ENCODE measurements at regions not wholly inside any gene's neighbourhood (a gene's known extent, or its start where the extent isn't known, plus 50 kb on each side); places are given as distances from the start of the nearest gene placed in this dataset.

DNA sequence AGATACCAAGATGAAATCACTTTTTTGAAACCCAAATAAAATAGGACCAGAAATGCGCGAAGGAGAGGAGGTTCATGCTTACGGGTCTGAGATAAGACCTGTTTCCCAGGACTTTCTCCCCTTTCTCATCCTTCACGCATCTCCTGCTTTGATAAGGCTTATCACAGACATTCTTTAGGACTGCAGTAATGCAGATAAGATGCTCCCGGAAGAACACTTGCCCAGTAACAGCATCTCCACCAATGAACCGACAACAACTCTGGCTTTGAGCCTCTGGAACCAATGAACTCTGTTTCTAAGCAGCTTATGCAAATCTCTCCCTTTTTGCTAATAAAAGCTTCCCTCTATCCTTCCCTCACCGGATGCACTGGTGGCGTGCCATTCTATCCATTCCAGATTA, 783.4 kb upstream of the ARGLU1 start:
- DNase-seq = no peak

DNA sequence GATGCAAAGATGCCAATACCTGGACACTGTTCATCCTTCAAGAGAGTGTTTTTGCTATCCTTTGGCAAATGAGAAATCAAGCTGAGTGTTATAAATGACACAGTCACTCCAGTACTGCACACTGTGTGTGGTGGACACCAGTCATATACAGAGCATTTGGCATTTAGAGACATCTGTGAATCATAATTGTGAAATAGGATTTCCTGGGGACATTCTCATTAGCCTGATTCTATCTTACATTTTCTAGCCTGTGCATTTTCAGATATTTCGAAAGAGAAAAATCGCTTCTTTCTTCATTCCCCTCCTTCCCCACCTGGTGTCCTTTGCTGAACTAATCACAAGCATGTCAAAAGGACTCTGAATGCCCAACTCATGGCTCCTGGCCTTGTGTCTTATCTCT, 781.0 kb upstream of the ARGLU1 start:
- no peak for DNase-seq

DNA sequence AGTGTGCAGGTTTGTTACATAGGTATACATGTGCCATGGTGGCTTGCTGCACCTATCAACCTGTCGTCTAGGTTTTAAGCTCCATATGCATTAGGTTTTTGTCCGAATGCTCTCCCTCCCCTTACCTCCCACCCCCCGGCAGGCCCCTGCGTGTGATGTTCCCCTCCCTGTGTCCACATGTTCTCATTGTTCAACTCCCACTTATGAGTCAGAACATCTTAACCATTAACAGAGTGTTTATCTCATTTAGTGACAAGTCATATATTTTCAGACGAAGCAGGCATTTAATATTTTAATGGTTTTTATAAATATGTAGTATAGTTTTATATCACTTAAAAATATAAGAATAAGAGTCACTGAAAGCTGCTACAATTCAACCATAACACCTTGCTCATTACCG, 780.5 kb upstream of the ARGLU1 start:
- DNase-seq = no peak

DNA sequence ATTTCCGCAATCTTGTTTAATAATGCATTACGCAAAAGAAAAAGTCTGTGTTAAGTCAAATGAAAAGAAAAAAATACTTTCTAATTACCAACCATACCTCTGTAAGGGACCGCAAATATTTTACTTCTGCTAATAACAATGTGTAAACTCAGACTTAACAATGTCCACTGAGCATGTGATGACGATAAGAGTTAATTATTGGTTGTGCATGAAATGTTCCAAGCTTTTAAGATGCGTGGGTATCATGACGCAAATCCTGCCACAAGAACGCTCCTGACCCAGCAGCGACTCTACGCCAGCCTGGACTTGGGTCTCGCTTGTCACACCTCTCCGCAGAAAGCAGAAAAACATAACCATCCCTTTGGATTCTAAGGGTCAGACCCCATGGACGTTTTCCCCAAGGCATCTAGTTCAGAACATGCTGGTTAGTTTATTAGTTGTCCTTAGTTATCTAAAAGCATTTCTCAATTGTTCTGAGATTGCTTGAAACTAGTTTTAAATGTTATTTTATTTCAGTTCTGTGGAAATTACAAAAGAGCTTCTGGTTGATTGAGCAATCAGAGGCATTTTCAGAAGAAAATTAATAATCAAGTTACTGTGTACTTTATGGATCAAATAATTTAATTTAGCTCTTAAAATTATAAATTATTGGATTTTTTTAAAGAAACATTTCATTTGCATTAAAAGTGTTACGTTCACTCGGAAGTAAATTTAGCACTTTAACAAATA, 779.9 kb upstream of the ARGLU1 start:
- DNase-seq = no peak

DNA sequence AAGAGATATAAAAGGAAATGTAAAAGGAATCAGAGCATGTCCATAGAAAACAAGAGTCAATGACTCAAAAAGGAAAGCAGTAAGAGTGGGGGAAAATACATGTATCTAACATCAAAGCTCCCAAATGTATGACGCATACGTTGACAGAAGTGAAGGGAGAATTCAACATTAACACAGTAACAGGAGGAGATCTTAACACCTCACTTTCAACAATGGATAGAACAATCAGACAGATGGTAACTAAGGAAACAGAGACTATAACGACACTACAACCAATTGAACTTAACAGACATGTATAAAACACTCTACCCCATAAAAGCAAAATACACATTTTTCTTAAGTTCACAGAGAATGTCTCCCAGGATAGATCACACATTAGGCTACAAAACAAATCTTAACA, 774.8 kb upstream of the ARGLU1 start:
- no peak for DNase-seq

DNA sequence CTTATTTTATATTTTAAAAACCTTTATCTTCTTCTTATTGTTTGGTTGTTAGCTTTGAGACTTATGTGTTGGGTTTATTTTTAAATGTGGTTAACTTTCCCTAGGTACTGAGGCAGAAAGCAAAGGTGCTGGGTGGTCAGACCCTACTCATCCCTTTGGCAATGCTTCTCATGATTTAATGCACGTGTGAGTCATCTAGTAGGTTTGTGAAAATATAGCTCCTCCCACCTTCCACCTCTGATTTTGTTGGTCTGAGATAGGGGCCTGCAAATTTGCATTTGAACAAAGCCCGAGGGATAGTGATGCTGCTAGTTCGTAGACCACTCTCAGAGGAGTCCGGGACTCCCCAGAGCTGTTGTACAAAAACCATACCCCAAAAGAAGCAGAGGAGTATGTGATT, 771.3 kb upstream of the ARGLU1 start:
- DNase-seq = no peak

DNA sequence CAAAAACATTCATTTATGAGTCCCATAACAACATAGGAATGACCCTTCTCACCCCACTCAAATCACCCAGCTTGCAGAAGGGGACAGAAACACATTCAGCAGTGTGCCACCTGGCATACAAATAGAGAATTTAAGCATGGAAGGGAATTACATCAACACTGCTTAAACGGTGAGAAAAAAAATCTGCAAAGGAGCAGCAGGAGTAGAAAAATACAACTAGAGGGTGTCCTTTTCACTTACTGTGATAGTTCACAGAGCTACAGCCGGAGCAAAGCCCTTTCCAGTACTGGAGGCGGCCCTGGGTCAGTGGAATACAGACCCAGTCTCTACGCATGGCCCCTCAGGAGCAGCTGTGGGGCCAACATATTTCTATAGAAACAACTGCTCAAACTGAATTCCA, 764.3 kb upstream of the ARGLU1 start:
- no peak for DNase-seq

DNA sequence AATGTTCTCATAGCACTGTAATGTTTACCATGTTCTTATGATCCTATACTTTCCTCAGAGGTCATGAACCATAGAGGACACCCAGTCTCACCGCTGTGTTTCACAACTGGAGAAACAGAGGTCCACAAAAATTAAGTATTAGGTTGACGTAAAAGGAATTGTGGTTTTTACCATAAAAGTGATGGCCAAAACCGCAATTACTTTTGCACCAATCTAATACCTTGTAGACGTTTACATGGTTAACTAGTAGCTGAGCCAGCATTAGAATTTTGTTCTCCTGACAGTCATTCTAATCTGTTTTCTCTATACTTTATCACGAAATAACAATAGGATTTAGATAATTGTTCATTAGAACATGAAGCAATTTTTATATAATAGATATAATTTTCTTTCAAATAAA, 763.4 kb upstream of the ARGLU1 start:
- DNase-seq = no peak

DNA sequence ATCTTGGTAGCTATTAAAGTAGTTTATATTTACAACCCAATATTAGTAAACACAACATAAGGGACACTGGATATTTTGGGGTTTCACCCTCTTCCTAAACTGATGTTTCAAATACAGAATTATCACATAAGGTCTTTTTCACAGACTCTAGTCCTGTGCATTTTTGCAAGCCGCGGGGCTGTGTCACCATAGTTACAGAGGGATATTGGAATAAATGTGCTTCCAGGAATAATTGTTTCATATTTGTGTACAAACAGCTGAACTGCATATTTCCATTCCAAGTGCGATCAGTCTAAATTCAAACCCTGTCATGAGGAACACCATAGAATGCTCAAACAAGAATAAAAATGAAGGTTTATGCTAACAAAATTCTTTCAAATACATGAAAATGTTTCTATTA, 762.5 kb upstream of the ARGLU1 start:
- no peak for DNase-seq

DNA sequence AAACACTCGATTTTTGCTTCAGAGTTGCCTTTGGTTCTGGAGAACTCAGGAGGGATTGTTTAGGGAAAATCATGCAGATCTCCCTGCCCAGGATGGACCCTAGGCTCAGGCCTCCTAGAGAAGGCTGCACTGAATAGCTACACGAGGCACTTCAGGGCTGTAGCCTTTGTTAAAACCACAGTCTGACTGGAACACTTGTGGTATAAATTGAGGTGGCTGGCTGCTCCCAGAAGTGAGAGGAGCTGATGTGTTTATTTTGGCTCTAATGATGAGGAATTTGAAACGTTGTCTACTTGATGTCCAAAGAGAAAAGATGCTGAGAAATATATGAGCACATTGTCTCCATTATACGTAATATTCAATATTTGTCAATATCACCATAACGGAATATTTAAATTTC, 762.1 kb upstream of the ARGLU1 start:
- DNase-seq = no peak

DNA sequence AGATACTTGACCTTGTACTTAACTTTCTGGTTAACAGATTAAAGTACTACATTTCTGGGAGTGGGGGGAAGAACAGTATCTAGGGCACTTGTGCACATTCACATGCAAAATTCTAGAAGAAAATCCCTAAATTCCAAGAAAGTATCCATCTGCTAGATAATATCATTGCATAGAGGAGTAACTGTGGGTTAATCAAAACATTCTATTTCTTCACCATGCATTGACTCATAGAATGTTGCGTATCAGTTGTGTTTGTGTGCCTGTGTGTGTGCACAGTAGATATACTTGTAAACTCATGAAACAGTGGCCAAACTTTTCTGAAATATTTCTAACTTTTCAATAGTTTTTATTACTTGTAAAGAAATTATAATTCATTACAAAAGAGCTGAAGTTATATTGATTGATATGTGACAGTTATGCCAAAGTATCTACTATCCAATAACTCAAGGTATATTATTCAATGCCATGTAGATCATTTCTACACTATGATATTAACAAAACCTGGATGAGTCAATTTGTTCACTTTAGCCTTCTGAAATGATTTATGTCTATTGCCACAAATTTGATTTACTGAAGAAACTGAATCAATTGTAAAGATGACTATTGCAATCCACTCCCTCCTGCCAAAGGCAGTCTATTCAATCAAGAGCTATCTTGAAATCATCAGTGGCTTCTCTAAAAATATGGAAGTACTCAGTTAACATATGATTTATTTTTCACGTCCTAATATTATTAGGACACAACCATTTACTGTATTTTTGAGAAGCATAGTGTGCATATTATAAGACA, 756.7 kb upstream of the ARGLU1 start:
- no peak for DNase-seq

DNA sequence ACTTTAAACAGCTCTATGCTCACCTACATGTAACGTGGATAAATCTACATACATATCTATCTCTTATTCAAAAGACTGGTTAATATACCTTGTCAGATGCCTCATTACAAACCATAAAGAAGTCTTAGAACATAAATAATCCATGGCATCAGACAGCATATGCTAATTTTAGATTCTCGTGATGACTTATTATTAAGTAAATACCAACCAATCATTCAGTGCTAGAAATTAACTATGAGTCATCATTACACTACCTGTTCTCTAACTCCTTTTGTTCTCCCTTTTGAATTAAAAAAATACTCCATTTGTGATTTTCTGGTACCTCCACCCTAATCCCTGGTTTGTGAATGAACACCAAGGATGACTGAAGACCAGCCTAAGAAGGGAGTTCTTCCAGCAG, 754.3 kb upstream of the ARGLU1 start:
- DNase-seq = no peak

DNA sequence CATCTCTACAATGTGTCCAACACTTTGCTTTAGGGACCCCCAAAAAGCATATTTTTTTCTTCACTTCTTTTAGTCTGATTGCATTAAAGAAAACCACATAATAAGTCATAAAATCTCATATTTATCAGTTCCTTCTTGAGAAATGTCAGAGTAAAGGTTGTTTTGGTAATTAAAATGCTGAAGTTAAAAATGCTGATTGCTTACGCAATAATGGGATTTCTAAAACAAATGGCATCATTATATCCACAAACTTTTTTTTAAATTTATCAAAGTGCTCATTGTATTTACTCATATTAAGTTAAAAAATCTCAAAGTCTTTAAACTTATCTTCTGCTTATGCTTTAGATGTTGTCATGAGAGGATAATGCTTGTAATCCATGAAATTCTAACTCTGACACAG, 737.2 kb upstream of the ARGLU1 start:
- DNase-seq = no peak

DNA sequence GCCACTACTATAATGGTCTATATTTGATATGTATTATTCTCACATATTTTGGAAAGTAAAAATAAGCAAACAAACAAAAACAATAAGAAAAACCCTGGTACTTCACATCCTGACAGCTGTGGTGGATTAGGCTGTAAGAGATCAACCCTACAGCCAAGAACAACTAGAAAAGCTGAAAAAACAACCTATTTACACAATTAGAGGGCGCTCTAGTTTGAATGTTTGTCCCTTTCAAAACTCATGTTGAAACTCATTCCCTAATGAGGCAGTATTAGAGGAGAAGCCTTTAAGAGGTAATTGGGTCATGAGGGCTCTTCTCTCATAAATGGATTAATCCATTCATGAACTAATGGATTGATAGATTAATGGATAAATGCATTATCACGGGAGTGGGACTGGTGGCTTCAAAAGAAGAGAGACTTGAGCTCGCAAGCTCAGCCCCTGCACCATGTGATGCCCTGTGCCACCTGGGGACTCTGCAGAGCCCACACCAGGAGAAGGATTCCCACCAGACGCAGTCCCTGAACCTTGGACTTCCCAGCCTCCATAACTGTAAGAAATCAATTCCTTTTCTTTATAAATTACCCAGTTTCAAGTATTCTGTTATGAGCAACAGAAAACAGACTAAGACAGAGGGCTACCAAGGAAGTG, 733.9 kb upstream of the ARGLU1 start:
- no peak for DNase-seq

DNA sequence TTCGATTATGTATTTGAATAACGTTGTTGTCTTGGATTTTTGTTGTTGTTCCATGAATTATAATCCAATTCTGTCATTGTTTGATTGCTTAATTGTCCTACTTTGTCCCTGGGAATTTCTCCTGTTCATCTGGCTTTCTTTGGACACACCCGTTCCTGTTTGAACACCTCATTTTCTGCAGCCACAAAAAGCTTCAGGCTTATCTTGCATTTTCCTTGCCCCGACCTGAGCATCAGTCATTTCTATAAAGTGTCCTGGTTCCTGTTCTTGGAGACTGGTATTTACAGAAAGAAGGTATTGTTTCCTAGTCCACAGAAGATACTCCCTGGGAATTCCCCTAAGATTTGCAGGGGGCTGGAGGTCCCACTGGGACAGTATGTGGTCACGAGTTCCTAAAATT, 731.8 kb upstream of the ARGLU1 start:
- DNase-seq = no peak

DNA sequence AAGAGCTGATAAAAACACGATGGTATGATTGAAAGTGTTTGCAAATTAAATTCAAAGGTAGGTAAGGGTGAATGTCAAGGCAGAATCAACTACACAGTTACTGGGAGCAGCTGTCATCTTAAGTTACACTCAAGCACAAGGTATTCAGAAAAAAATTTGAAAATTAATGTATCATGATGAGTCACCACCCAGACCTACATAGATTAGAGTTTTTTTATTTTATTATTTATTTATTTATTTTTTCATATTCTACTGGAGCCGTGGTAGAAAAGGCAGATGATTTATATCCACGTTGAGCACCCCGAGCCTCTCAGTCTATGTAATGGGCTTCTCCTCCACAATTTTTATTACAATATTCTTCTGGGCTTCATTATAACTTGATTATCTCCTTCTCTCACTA, 728.9 kb upstream of the ARGLU1 start:
- no peak for DNase-seq

DNA sequence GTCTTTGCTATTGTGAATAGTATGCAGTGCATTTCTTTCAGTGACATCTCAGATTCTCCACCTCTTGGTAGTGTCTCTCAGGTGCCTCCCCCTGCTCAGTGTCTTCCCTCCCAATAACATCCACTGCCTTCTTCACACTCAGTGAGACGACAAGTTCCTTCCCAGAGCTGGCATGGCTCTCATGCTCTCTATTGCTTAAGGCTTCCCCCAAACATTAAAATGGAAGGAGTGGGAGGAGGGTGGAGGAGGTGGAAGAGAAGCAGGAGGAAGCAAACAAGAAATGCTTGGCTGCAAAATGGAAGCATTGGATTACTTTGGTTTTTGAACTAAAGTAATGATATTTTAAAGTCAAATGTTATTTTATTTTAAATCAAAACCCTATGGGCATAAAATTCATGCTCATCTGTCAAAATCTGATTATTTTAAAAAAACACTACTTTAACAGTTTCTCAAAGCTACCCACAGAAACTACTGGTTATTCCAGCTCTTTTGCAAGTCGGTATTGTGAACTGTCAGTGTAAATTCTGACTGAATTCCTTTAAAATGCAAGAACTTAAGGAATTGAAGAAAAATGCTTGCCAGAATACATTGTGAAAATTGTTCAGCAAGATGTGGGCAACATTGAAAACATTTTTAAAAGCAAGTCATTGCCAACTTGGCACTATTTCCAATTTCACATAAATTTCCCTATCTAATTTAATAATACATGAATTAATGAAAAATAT, 727.6 kb upstream of the ARGLU1 start:
- DNase-seq = peak in 6 of 56 donors; percentile 5 to 24 (median 14)

DNA sequence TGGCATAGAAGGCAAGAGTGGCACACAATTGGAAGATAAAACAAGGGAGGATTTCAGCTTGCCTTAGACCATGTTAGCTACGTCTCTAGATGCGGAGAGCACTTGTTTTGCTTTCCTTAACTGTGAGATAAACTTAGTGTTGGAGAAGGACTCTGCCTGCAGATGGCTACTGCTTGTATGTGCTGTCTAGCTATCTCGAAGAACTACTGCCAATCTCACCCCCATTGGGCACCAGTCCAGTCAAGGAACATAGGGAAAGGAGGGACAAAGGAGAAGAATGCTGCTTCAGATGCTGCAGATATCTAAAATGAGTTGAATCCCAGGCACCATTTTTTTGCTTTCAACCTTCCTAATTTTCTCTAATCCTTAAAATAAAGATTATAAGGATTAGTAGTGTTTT, 726.0 kb upstream of the ARGLU1 start:
- no peak for DNase-seq

DNA sequence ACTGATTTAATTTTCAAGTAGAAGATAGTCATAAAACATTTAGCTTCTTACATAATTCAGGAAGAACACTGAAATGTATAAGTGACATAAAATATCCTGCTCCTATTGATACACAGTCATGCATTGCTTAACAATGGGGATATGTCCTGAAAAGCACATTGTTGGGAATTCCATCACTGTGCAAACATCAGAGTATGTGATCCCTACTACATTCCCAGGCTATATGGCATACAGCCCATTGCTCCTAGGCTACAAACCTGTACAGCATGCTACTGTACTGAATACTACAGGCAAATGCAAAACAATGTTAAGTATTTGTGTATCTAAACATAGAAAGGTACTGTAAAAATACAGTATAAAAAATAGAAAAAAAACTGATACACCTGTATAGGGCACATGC, 723.9 kb upstream of the ARGLU1 start:
- no peak for DNase-seq

DNA sequence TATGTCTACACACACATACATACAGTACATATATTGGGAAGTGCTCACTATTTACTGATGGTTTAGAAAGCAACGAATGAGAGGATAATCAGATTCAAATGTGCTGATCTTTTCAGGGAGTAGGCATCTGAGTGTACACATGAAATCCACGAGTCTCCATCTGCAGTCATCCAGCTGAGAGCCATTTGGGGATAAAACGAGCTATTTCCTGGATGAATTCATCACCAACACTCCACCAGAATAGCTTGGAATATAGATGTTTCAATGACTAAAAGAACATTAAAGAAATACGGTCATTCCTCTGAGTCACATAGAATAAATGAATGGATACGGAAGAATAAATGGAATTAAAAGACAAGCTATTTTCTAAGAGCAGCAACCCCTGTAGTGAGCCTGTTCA, 721.6 kb upstream of the ARGLU1 start:
- DNase-seq = no peak

DNA sequence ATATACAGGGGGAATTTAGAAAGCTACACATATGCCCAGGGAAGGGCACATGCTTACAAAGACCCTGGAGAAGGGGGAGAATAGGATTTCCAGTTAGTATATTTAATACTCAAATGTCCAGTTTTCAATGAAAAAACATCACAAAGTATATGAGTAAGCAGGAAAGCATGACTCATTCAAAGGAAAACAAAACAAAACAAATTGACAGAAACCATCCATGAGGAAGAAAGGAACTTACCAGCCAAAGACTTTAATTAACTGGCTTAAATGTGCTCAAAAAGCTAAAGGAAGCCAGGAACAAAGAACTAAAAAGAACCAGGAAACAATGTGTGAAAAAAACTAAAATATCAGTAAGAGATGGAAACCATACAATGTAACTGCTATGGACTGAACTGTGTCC, 716.2 kb upstream of the ARGLU1 start:
- no peak for DNase-seq

DNA sequence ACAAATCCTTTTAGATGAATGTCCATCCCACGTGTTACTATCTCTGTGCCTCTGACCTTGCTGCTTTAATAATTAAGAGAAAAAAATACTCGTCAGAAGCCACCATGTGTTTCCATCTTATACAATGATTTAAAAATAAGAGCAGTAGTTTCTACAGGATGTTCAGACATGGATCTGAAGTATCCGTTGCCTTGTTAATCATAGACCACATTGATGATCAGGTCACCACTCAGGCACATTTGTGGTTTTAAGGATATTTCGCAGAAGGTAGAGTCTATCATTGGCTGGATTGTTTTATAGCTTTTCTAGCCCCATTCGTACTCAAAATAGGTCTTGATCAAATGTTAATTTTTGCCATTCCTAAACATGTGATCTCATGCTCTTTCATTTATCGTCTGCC, 710.0 kb upstream of the ARGLU1 start:
- DNase-seq = no peak
